NOMO-1 treated with dmso at 0.1 percent for 144 hours (cell line): ENCODE measurements at regions not wholly inside any gene's neighbourhood (a gene's known extent, or its start where the extent isn't known, plus 50 kb on each side); places are given as distances from the start of the nearest gene placed in this dataset.
"Not testable (repeated sequence)": the region's sequence is repeated elsewhere in the genome, so short reads cannot be mapped to it uniquely, and the experiment has no call there.

ENCODE experiments used
- DNase-seq: peaks from one replicate; lab custom pipeline; 2025; ENCODE audit not compliant: unreplicated experiment; lab: John Stamatoyannopoulos, UW

DNA sequence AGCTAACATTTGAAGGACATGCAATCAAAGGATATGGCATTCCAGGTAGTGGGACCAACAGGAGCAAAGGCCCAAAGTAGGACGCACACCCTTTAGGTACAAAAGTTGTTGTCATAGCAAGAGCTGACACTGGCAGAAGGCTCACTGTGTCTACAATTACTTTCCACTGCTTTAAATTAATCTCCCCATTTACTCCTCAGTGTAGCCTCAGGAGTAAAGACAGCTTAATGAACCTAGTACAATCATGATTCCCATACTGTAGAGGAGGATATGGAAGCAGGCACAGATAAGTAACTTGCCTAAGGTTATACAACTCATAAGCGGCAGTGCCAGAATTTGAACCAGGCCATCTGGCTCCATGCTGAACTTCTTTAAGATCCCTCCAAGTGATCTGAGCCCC is 212.9 kb upstream of the SFSWAP start:
- DNase-seq: no peak

- DNase-seq: no peak
Measured at GRCh38 chr12:131499160-131499863, 211.6 kb upstream of the SFSWAP start.

- DNase-seq: no peak
Measured at GRCh38 chr12:131499864-131500190, 211.1 kb upstream of the SFSWAP start.

- DNase-seq: no peak
Measured at GRCh38 chr12:131500564-131500963, 210.3 kb upstream of the SFSWAP start.

GRCh38 chr12:131505561-131505960 is 205.3 kb upstream of the SFSWAP start:
- no peak for DNase-seq

GRCh38 chr12:131506426-131506825 is 204.5 kb upstream of the SFSWAP start:
- no peak for DNase-seq

DNA sequence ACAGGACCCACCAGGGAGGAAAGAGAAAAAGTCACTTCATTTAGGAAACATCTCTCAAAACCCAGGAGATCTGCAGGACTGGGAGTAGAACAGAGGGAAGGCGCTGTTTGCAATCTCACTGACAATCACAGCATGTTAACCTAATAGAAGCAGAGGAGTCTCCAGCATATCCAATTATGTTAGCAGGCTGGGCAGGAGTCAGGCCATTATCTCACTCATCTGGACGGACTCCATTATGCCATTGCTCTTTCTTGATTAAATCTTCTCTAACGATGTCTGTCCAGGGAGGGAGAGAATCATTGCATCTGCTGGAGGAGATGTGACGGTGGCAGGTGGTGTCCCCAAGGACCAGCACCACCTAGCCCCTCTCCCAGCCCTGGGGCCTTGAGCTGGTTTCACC is 203.8 kb upstream of the SFSWAP start:
- no peak for DNase-seq

- DNase-seq: no peak
Measured at GRCh38 chr12:131507881-131508280, 203.0 kb upstream of the SFSWAP start.

DNA sequence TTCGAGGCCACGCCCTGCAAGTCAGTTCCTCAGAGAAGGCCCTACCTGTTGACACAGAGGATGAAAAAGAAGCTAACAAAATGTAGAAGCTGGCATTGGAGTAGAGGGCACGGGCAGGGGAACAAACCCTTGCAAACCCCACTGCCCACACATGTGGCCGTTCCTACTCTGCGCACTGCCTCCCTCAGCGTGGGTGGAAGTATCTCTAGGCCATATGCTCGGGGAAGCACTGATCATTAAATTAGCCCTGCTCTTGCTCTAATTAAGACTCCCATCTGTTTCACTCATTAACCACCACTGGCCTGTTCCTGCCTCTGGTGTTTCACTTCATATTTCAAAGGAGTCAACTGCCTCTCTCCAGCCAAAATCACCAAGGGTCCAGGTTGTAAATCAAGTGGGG is 201.2 kb upstream of the SFSWAP start:
- no peak for DNase-seq

- DNase-seq: no peak
Measured at GRCh38 chr12:131510431-131510830, 200.5 kb upstream of the SFSWAP start.

DNA sequence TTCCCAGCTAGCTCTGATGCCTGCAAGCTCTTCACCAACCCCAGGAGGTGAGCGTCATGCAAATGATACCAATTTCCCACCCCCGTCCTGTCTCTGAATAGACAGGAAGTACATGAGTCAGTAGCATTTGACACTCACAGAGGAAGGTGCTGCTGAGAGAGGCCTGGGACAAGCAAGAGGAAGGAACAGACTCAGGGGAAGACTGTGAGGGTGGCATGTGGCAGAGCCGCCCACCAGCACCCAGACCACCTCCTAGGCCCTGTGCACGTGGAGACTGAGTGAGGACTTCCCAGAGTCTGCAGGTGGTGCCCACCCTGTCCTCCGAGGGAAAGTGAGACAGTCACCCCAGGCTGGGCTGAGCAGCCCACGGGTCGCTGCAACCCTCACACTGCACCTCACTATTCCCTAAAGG is 199.5 kb upstream of the SFSWAP start:
- DNase-seq: peak; percentile 81

- no peak for DNase-seq
Measured at GRCh38 chr12:131511803-131512561, 198.9 kb upstream of the SFSWAP start.

DNA sequence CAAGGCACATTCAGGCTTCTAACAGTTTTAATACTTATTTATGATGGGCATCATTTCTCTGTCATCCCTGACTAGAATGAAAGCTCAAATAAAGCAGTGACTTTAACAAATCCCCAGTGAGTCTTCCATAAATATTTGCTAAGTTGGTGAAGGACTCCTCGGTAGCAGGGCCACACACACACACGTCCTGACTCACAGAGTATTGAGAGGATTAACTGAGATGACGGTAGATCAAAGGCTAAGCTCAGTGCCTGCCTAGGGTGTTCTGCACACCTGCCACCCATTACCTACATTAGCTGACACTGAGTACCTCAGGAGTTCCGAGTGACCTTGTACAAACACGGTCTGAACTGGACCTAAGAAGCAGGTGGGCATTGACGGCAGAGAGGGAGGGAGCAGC is 197.3 kb upstream of the SFSWAP start:
- no peak for DNase-seq

DNA sequence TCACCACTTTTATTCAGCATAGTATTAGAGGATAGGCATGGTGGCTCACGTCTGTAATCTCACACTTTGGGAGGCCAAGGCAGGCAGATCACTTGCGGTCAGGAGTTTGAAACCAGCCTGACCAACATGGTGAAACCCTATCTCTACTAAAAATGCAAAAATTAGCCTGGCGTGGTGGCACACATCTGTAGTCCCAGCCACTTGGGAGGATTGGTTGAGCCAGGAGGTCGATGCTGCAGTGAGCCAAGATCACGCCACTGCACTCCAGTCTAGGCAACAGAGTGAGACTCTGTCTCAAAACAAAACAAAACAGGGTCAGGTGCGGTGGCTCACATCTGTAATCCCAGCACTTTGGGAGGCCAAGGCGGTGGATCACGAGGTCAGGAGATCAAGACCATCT is 190.3 kb upstream of the SFSWAP start:
- not testable (repeated sequence) for DNase-seq

DNA sequence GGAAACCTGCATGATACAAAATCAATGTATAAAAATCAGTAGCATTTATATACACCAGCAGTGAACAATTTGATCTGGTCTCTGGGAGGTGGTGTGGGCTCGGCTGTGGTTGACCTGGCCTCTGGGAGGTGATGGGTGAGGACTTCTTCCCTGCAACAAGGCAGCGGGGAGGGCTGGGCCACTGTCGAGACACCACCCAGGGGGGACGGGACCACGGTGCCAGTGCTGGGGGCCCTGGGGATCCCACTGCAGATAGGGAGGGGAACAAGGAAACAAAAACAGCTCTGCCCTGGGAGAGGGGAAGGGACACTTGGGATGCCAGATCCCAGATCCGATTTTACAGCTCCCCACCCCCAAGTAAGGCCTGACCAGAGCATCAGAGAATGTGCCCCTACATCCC is 189.6 kb upstream of the SFSWAP start:
- DNase-seq: no peak

GRCh38 chr12:131525795-131526508 is 184.9 kb upstream of the SFSWAP start:
- no peak for DNase-seq

- no peak for DNase-seq
Measured at GRCh38 chr12:131527092-131527491, 183.8 kb upstream of the SFSWAP start.

DNA sequence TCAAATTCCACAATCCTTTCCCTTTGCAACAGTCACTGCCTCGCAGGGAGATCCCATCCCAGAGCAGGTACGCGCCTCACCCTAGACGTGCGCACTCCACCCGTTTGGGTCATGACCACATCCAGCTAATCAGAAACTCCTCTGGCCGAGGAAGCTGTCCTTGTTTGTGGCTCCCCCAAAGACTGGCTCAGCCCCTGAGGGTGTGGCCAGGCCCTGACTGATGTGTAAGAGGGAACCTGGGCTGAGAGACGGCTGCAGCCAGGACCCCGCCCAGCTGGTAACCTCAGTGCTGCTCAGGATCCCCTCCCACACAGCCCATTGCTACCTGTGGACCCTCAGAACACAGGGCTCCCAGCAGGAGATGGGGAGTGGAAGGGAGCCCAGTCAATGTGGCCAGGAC is 183.2 kb upstream of the SFSWAP start:
- DNase-seq: no peak

DNA sequence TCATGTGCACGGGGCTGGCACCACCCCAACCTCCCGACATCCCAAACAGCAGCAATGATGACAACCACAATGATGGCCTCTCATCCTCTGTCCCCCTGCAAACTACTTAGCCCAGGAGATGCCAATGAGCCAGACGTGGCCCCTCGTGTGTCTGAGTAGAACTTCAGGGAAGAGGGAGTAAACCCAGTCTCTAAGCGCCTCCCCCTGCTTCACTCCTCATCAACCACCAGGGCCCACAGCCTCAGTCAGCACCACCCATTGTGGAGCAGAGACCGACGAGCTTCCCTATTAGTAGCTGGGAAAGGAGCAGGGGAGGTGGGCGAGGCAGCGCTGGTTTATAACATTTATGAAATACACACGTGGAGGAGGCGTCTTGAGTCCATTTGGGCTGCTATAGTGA is 182.7 kb upstream of the SFSWAP start:
- no peak for DNase-seq

- DNase-seq: no peak
Measured at GRCh38 chr12:131528667-131529066, 182.2 kb upstream of the SFSWAP start.

DNA sequence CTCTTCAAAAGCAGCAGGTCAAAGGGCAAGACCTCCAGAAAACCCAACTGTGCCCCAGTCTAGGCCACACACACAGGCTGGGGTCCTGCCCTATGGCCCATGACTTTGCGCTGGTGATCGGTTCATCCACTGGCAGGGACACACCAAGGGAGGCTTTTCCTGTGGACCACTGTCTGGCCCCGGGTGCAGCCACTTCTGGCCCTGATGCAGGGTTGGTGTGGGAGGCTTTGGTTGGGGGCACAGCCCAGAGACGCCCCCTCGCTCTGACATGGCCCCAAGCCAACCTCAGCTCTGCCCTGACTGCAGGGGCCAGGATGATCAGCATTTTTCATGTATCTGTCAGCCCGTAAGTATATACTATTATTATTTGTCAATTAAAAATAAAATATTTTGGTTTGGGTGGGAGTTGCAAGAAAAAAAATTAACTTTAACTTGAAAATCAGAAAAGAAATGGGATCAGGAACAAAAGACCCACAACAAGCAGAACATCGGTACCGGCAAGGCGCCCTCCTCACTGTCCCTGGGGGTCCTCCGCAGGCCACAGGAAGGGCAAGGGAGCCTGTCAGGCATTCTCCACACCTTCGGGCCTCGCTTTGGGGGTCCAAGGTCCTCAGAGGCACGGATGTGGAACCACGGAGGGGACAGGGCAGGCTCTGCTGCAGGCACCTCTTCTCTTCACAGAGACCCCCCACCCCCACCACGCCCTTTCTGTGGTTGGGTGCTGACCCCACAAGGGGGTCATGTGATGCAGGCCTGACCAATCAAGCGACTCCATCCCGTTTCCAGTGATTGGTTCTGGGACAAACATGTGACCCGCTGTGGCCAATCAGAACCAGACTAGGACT is 181.5 kb upstream of the SFSWAP start:
- no peak for DNase-seq

DNA sequence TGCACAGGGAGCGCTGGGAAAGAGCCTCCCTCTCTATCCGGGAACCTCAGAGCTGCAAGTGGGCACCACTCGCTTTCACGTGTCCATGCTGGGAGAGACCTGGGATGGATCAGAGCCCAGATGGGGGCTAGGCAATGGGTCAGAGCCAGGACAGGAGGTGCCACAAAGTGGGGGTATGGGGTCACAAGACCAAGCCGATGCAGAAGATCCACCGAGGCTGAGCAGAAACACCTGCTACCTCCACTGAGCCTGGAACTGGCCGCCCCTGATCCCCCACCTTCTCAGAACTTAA is 180.9 kb upstream of the SFSWAP start:
- DNase-seq: no peak
